HG02852 (cell line): ENCODE measurements at regions not wholly inside any gene's neighbourhood (a gene's known extent, or its start where the extent isn't known, plus 50 kb on each side); places are given as distances from the start of the nearest gene placed in this dataset.

ENCODE experiments used
- ATAC-seq: cut with Tn5 transposase; IDR thresholded peaks from one replicate; pipeline ENCODE4 v1.9.1; 2021; ENCODE audit warnings: mild to moderate bottlenecking, moderate library complexity; ENCODE audit not compliant: unreplicated experiment

DNA sequence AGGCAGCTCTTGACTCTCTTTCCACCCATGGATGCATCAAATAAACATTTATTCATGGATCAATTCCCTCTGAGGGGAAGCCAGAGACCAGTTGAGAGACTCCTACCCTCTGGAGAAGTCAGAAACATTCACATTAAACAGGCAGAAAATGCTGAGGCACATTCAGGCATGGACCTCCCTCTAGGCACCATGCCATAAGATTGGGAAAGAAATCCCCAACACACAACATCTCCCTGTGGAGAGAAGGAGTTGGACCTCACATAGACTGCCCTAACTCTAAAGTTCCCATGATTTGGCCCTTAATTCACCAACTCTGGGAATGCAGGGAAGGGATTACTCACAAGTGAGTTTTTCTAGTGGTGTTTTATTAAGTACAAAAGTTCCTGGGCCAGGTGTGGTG, 415.3 kb upstream of the C1orf87 start:
- no peak for ATAC-seq

DNA sequence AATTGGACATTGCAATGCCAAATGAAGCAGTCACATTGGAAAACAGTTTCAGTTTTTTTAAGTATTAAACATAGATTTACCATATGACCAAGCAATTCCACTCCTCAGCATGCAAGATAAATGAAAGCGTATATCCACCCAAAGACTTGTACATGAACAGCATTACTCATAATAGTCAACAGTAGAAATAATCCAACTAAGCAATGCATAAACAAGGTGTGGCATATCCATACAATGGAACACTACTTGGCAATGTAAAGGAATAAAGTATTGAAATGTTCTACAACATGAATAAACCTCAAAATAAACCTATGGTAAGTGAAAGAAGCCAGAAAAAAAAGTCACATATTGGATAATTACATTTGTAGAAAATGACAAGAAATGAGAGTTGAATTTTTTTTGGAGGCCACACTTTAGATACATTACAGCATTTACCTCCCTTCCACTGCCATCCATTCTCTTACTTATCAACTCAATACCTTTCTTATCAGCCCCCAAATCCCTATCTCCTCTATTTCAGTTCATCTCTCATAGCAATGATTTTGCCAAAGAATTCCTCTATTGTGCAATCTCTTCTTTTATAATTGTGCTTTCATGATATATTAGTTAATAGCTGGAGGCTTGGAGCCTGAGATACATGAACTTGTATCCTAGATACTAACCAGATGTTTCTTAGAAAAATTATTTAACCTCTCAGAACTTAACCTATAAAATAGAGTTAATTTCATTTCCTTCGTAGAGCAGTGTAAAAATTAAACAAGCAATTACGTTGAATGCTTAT, 414.2 kb upstream of the C1orf87 start:
- ATAC-seq = no peak

DNA sequence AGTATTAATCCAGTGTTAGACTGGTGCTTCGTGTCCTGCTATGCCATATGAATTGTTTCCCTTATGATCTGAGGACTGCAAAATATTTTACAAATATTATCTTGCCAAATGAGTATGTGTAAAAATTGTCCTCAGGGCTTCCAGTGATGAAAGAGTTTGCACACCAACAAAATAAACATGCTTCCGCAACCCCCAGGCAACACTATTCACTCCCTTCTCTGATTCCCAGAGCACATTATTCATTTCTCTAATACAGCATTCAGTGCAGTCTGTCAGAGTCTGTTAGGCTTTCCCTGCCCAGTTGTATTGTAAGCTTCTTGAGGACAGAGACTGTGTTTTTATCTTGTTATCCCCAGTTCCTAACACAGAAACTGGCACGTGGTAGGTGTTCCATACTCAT, 409.9 kb upstream of the C1orf87 start:
- no peak for ATAC-seq

DNA sequence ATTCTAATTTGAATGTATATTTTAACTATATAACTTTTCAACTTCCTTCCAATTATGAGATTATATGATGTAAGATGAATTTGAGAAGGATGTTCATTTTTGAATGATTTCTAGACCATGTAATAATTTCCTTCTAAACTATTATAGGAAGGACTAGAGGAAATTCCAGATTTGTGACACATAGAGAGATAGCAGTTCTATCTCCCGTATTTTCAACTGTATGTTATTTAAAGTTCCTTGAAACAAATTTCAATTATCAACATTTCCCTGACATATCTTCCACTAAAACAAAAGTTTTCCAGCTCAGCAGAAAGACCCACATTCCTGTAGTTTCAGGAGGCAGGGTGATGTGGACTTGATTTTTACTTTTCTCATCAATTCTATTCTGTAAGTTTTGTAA, 396.7 kb upstream of the C1orf87 start:
- ATAC-seq = no peak

DNA sequence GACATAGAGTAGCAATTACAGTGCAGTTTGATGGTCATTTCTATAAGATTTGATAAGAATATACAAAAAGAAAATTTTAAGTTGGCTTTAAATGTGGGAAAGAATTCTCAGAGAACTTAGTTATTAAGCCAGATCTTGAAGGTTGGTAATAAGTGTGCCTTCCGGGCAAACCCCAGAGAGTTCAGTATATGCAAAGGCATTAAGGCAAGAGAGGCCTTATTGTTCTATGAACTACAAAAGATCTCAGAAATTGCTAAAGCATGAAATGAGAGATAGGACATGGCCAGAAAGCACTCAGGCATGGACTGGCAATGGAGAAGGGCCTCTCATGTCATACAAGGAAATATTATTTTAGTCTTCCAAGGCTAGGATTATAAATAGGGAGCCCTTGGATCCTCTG, 390.2 kb upstream of the C1orf87 start:
- no peak for ATAC-seq

DNA sequence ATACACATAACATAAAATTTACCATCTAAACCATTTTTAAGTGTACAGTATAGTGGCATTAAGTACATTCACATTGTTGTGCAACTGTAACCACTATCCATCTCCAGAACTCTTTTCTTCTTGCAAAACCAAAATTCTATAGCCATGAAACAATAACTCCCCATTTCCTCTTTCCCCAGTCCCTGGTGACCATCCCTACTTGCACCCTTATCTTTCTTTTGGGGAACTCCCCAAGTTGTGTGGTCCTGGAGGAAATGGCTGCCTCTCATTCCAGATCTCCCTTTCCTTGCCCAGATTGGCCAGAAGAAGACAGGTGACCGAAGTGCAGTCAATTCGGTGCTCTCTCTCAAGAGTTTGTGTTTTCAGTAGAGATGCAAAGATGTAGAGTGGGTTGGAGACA, 389.6 kb upstream of the C1orf87 start:
- ATAC-seq = no peak

DNA sequence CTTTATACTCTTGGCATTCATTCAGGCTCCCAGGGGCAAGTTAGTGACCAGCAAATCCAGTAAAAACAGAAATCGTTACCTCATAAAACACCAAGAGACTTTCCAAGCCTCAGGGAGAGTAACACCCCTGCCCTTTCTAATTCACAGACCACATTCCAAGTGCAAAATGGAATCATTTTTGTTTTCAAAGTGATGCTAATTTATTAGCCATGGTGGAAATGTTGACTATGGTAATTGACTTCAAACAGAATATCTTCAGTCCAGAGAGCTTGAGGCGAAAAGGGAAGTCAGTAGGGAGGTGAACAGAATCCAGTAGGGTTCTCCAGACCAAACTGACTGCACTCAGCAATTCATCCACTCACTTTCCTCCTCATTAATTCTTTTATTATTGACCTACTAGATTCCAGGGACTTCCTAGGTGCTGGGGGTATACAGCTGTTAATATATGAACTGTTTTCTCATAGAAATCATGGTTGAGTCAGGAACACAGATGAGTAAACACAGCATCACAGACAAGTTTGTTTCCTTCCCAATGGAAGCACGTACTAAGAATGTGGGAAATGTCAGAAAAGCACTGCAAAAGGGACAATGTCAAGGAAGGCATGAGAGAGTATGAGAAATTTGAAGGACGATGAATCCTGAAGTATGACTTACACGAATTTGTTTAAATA, 388.5 kb upstream of the C1orf87 start:
- no peak for ATAC-seq

DNA sequence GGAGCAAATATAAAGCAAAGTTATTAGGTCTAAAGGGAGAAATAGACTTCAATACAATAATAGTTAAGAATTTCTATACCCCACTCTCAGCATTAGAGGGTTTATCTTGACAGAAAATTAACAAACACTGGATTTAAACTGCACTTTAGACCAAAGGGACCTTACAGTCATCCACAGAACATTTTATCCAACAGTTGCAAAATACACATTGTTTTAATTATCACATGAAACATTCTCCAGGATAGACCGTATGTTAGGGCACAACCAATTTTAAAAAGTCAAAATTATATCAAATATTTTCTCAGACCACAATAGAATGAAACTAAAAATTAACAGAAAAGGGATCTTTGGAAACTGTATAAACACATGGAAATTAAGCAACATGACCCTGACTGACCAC, 384.5 kb upstream of the C1orf87 start:
- ATAC-seq = no peak

DNA sequence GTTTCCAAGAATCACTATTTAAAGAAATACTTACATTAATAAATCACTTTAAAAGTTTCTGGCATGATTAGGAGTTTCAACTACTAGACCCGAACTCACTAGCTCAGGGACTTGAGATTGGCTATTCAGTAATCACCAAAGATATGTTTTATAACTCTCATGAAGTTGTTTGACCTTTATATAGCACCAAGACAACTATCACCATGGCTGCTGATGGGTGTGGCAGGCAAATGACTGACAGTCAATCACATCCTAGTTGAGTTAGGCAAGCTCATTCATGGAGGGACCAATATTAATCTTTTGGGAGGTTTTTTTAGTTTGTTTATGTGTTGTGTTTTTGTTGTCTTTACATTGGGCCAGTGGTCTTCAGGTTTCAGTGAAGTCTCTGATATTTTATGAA, 376.3 kb upstream of the C1orf87 start:
- no peak for ATAC-seq

DNA sequence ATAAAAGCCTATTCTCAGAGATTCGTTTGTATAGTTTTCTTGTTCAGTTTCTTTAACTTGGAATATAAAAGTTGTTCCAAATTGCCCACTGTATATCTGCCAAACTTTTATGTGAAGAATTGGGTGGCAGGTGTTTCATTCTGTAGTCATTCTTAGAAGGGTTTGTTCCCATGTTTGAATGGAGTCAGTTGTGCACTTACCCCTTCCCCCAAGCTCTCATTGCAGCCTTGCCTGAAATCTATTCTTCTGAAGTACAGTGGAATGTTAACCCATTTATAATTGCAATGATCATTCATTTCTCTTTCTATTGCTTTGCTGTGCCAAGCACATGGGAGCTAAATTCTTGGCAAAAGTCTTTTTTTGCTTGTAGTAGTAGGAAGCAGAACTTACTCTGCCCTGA, 375.3 kb upstream of the C1orf87 start:
- no peak for ATAC-seq

DNA sequence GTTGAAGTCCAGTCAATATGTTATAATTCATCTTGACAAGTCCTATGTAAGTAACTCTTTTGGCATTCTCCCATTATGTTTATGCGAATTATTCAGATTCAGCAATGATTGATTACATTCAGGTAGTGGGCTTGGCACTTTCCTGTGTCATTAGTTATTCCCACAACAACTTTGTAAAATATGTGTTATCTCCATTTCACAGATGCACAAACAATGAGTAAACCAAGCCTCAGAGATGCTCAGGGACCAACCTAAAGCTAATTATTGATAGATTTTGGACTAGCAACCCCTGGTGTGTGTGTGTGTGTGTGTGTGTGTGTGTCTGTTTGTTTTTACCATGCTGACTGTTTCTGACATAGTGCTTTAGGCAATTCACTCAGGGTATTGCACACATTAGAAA, 371.1 kb upstream of the C1orf87 start:
- no peak for ATAC-seq

DNA sequence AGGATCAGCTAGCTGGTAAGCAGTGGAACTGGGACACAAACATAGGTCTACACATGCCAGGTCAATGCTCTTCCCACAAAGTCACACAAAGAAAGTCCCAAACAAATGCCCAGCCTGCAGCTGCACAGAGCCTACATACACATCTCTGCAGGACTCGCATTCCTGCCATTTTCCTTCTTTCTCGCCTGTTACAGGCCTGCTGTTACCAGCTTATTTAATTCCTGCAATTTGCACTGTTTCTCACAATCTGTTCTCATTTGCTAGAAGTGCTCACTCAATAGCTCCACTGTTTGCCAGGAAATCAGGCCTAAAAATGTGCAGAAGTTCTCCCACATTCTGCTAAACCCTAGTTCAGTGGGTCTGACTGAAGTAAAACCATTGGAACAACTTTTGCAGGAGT, 362.6 kb upstream of the C1orf87 start:
- ATAC-seq = no peak

DNA sequence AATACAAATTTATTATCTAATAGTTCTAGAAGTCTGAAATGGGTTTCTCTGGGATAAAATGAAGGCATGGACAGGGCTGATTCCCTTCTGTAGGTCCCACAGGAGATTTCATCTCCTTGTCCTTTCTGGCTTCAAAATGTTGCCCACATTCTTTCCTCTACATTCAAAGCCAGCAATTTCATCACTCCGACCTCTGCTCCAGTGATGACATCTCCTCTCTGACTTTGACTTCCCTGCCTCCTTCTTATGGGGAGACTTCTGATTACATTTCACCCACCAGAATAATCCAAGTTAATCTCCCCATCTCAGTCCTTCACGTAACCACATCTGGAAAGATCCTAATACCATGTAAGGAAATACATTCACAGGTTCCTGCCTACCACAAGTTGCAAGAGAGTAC, 358.0 kb upstream of the C1orf87 start:
- ATAC-seq = no peak

DNA sequence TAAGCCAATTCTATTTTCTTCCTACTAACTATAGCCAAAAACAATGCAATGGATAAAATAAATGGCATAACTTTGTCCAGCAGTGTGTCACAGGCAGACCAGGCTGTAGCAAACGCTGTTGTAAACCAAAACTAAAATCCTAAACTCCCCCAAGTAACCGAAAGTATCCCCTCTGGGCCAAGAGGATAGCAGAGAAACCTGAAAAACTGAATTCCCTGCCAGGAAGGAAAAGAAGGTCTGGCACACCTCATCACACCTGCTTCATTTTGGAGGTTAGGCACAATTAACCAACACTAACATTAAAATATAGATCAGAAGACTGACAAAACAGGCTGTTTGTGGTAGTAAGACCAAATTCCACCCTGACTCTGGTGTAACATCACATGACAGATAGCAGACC, 356.8 kb upstream of the C1orf87 start:
- ATAC-seq = no peak

DNA sequence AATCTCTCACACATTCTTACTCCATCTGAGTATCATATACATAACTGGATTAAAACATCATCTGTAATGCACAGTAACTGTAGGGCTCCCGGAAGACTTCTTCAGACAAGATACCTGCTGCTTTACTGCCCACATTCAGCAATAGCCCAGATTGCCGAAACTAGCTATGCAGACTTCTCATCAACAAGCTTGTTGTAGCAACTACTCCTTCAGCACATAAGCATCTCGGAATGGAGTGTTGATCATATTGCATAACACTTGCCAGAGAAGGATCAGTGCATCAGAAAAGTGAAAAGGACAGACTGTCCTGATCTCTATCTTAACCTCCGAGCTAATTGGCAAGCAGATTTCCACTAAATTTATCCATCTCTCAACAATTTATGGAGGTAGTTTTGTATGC, 354.6 kb upstream of the C1orf87 start:
- no peak for ATAC-seq

DNA sequence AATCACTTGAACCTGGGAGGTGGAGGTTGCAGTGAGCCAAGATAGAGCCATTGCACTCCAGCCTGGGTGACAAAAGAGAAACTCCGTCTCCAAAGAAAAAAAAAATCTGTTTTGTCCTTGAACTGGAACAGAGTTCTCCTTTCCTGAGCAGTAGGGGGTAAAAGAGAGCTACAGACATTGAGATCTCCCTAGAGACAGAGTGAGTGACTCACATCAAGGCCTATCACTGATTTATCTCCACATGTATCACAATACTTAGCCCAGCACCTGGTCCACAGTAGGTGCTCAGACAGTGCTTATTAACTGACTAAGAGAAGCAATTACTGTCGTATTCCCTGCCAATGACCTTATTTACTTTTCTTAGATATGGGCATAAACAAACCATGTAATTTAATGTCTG, 354.1 kb upstream of the C1orf87 start:
- no peak for ATAC-seq

DNA sequence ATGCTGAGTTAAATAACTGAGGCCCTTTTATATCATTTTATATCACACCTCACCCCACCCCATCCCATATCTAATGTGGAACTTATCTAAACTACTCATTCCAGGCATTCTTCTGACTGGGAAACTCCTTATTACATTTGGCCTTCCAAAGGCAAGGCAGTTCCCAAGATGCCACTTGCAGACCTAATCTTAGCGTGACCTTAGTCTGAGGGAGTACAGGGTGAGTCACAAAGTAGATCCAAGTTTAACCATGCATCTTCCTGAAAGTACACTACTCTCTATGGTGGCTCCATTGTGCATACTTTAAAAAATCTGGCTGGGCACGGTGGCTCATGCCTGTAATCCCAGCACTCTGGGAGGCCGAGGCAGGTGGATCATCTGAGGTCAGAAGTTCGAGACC, 353.6 kb upstream of the C1orf87 start:
- ATAC-seq = no peak

DNA sequence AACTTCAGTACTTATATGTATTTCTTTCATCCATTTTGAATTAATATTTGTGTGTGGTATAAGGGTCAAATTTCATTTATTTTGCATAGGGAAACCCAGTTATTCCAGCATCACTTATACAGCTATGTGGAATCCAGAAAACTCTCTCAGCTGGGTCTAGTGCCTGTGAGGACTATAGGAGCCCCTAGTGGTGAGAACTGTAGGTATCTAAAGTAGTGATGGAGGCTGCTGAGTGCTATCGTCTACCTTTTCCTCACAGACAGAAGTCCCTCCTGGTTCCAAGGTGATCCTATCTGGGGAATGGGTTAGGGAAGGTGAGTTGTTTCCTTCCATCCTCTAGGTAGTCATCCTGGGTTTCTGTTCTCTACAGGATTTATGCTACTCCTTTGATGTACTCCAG, 352.0 kb upstream of the C1orf87 start:
- ATAC-seq = no peak

DNA sequence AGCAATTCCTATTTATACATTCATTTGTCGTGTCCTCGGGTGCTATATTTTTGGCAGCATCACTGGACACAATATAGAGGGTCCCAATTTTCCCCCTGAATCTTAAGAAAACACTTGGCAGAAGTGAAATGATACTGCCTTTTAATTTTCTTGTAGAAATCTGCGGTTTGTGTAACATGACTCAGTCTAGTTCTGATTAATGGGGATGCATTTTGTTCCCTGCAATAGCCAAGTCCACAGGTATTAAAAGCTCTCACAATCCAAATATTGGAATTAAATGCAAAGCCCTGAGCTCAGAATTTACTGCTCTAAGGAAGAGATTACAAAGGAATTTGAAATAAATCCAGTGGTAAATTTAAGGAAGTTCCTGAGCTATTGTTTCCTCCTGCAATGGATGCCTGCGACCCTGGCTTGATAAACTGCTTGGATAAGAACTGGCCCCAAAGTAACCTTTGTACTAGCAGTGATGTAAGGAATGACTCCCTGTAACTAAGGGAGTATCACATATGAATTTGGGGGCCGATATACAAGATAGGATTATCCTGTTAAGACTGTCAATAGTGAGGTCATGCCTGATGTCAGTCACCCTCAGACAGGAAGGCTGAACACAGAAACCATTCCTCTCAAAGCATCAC, 349.7 kb upstream of the C1orf87 start:
- ATAC-seq = no peak

DNA sequence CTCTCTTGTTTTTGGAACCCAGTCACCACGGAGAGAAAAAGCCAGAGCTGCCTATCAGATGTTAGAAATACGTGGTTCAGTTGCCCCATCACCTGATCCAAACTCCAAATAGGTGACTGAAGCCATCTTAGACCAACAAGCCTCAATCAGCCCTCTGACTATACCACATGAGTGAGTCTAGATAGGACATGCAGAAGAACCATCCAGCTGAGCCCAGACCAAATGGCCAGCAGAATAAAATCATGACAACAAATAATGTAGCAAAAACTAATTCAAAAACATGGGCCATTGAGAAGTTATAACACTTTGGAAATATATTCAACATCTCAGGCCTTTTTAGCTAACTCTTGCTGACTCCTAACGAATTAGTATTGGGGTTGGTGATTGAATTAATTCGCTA, 348.4 kb upstream of the C1orf87 start:
- ATAC-seq = no peak

DNA sequence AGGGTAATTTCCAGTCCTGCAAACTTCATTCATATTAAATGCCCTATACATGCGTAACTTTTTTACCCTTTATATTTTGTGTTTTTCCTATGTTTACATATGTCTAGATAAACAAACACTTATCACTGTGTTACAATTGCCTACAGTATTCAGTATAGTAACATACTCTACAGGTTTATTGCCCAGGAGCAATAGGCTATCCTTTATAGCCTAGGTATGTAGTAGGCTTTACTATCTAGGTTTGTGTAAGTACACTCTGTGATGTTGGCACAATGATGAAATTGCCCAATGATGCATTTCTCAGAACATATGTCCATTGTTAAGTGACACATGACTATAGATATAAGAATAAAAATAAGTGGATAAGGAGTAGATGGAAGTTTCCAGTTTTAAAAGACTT, 345.5 kb upstream of the C1orf87 start:
- no peak for ATAC-seq

DNA sequence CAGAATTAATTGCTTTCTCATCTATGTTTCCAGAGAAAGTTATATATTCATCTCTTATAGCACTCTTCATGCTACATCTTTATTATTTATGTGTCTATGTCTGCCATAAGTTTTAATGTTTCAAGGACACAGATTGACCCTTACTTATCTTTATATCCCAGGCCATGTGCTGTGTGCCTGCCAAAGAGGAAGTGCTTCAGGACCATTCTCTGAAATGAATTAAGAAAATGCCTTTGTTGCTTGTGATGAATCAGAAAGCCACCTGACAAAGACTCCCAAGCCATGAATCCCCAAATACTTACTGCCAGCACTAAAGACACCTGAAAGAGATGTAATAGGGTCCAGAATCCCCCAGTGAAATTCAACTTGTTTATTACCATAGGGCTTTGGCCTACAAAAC, 342.1 kb upstream of the C1orf87 start:
- ATAC-seq = no peak
